ENCODE measurements at regions not wholly inside any gene's neighbourhood (a gene's known extent, or its start where the extent isn't known, plus 50 kb on each side); places are given as distances from the start of the nearest gene placed in this dataset.

GRCh38 chr17:54235571-54235970 is 412.8 kb downstream of the KIF2B start:
- TF ChIP-seq CTCF (conservative IDR thresholded peaks at IDR 0.05; ENCODE audit: low read length) (no peak), EZH2phosphoT487 (IDR thresholded peaks at IDR 0.05; ENCODE audit: borderline replicate concordance) (no peak)
- H3K4me2 ChIP-seq (ENCODE audit: low read depth, low read length, poor library complexity, severe bottlenecking), result no peak overlapping the region
- no peaks in the 10 kb centered on the region for H3K27me3 ChIP-seq (ENCODE audit: insufficient read depth, low read length, poor library complexity, severe bottlenecking)
- no peak overlapping the region for H3K9ac ChIP-seq (ENCODE audit: low read depth, low read length, poor library complexity, severe bottlenecking)
- H3K36me3 ChIP-seq (ENCODE audit: insufficient read depth, low read length), result no peaks in the 10 kb centered on the region
- H3K9me3 ChIP-seq (ENCODE audit: insufficient read depth, low read depth, low read length), result no peaks in the 10 kb centered on the region
- H3K79me2 ChIP-seq (ENCODE audit: insufficient read depth, low read length), result no peaks in the 10 kb centered on the region
- H3F3A ChIP-seq (ENCODE audit: low read depth), result no peaks in the 10 kb centered on the region
- H4K20me1 ChIP-seq (ENCODE audit: insufficient read depth, low read length, poor library complexity, severe bottlenecking), result no peaks in the 10 kb centered on the region
- no peaks in the 10 kb centered on the region for H3K9me2 ChIP-seq (replicated peaks; ENCODE audit: low read depth, low read length)
- no peak overlapping the region for H2AFZ ChIP-seq (ENCODE audit: low read length)
- no peaks in the 10 kb centered on the region for H3K4me1 ChIP-seq (ENCODE audit: insufficient read depth, low read length, poor library complexity, severe bottlenecking)
- H3K4me3 ChIP-seq (ENCODE audit: low read length, poor library complexity, severe bottlenecking), result no peak overlapping the region

- Histone ChIP-seq H3K36me3 (ENCODE audit: insufficient read depth, low read length) (no peaks in the 10 kb centered on the region), H4K20me1 (ENCODE audit: insufficient read depth, low read length, poor library complexity, severe bottlenecking) (no peaks in the 10 kb centered on the region), H3K4me1 (ENCODE audit: insufficient read depth, low read length, poor library complexity, severe bottlenecking) (no peaks in the 10 kb centered on the region), H3K9me2 (replicated peaks; ENCODE audit: low read depth, low read length) (no peaks in the 10 kb centered on the region), H3K9ac (ENCODE audit: low read depth, low read length, poor library complexity, severe bottlenecking) (no peak overlapping the region), H2AFZ (ENCODE audit: low read length) (no peak overlapping the region), H3K4me2 (ENCODE audit: low read depth, low read length, poor library complexity, severe bottlenecking) (no peak overlapping the region), H3K27me3 (ENCODE audit: insufficient read depth, low read length, poor library complexity, severe bottlenecking) (no peaks in the 10 kb centered on the region), H3K9me3 (ENCODE audit: insufficient read depth, low read depth, low read length) (no peaks in the 10 kb centered on the region), H3K4me3 (ENCODE audit: low read length, poor library complexity, severe bottlenecking) (no peak overlapping the region), H3F3A (ENCODE audit: low read depth) (no peaks in the 10 kb centered on the region), H3K79me2 (ENCODE audit: insufficient read depth, low read length) (no peaks in the 10 kb centered on the region)
- TF ChIP-seq CTCF (conservative IDR thresholded peaks at IDR 0.05; ENCODE audit: low read length) (no peak), EZH2phosphoT487 (IDR thresholded peaks at IDR 0.05; ENCODE audit: borderline replicate concordance) (no peak)
These were observed 415.3 kb downstream of the KIF2B start for GRCh38 chr17:54237911-54238515.

DNA sequence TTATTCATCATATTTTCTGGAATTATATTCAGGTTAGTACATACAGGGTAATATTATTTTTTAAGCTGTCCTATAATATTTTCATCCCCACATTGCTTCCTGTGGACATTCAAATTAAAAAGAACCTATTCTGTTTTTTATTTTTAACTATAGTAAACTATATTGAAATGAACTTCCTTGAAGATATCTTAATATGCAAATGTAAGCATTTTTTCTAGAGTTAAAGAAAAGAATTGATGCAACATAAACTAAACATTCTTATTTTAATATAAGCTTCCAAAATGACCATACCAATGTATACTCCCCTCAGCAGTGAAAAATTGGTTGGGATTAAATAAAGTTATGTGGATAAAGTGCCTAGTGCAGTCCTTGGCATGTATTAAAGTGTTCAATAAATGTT is 416.6 kb downstream of the KIF2B start:
- Histone ChIP-seq H3K4me1 (ENCODE audit: insufficient read depth, low read length, poor library complexity, severe bottlenecking) (no peaks in the 10 kb centered on the region), H3K4me3 (ENCODE audit: low read length, poor library complexity, severe bottlenecking) (no peak overlapping the region), H3K9me3 (ENCODE audit: insufficient read depth, low read depth, low read length) (no peaks in the 10 kb centered on the region), H4K20me1 (ENCODE audit: insufficient read depth, low read length, poor library complexity, severe bottlenecking) (no peaks in the 10 kb centered on the region), H3K36me3 (ENCODE audit: insufficient read depth, low read length) (no peaks in the 10 kb centered on the region), H3F3A (ENCODE audit: low read depth) (no peaks in the 10 kb centered on the region), H3K9ac (ENCODE audit: low read depth, low read length, poor library complexity, severe bottlenecking) (no peak overlapping the region), H3K27me3 (ENCODE audit: insufficient read depth, low read length, poor library complexity, severe bottlenecking) (no peaks in the 10 kb centered on the region), H3K79me2 (ENCODE audit: insufficient read depth, low read length) (no peaks in the 10 kb centered on the region), H3K9me2 (replicated peaks; ENCODE audit: low read depth, low read length) (no peaks in the 10 kb centered on the region), H3K4me2 (ENCODE audit: low read depth, low read length, poor library complexity, severe bottlenecking) (no peak overlapping the region), H2AFZ (ENCODE audit: low read length) (no peak overlapping the region)
- TF ChIP-seq EZH2phosphoT487 (IDR thresholded peaks at IDR 0.05; ENCODE audit: borderline replicate concordance), result no peak
- TF ChIP-seq CTCF (conservative IDR thresholded peaks at IDR 0.05; ENCODE audit: low read length), result no peak

Measured in Loucy (cell line).